ENCODE measurements at regions not wholly inside any gene's neighbourhood (a gene's known extent, or its start where the extent isn't known, plus 50 kb on each side); places are given as distances from the start of the nearest gene placed in this dataset.

GRCh38 chr2:57674025-57674424 lies 372.6 kb upstream of the VRK2 start:
- Histone ChIP-seq H3K79me2 (no peaks in the 10 kb centered on the region), H3K27me3 (no peaks in the 10 kb centered on the region), H3K27ac (no peak overlapping the region), H3K9me2 (replicated peaks; ENCODE audit: insufficient read depth) (no peaks in the 10 kb centered on the region), H2AFZ (no peak overlapping the region), H3K4me1 (ENCODE audit: insufficient read depth) (no peaks in the 10 kb centered on the region), H3K4me2 (no peak overlapping the region), H3K36me3 (replicated peaks; ENCODE audit: insufficient read depth, low read depth) (no peaks in the 10 kb centered on the region), H3K9me3 (ENCODE audit: low read depth) (no peaks in the 10 kb centered on the region), H3K4me3 (no peak overlapping the region), H4K20me1 (ENCODE audit: insufficient read depth, poor library complexity, severe bottlenecking) (no peaks in the 10 kb centered on the region)
- no peak for TF ChIP-seq CTCF (IDR thresholded peaks at IDR 0.05; ENCODE audit: poor library complexity)
- no peak for TF ChIP-seq EZH2 (IDR thresholded peaks at IDR 0.05; ENCODE audit: borderline replicate concordance)
- no peak for TF ChIP-seq EZH2phosphoT487 (IDR thresholded peaks at IDR 0.05; ENCODE audit: low read depth, severe bottlenecking, unreplicated experiment)
- no peak for DNase-seq (ENCODE audit: low spot score)
- 67% methylated on average over 2 of the region's 2 CpGs for WGBS (ENCODE audit: low lambda C conversion rate, missing lambda C conversion rate)

- H2AFZ ChIP-seq = no peak overlapping the region
- WGBS (ENCODE audit: low lambda C conversion rate, missing lambda C conversion rate) = 80% methylated on average over 2 of the region's 2 CpGs
- no peak overlapping the region for H3K4me2 ChIP-seq
Observed at GRCh38 chr2:57674743-57675142, 371.9 kb upstream of the VRK2 start.

DNA sequence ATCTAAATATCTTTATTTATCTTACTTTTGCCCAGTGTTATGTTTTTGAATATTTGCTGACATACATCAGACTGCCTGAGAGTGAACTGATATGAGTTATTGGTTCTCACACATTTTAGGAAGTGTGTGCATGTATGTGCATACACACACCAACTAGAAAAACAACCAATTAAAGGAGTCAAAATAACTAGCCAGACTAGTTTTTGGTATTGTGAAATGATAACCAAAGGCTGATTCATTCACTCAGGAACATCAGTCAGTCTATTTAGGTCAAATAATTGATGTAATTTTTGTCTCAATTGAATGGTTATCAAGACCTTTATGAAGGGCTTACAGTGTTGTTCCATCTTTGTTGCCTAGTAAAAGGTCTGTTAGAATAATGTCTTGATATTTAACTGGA lies 369.3 kb upstream of the VRK2 start:
- Histone ChIP-seq H3K79me2 (no peaks in the 10 kb centered on the region), H4K20me1 (ENCODE audit: insufficient read depth, poor library complexity, severe bottlenecking) (no peaks in the 10 kb centered on the region), H3K4me3 (no peak overlapping the region), H3K9me3 (ENCODE audit: low read depth) (no peaks in the 10 kb centered on the region), H3K4me1 (ENCODE audit: insufficient read depth) (no peaks in the 10 kb centered on the region), H3K36me3 (replicated peaks; ENCODE audit: insufficient read depth, low read depth) (no peaks in the 10 kb centered on the region), H3K4me2 (no peak overlapping the region), H2AFZ (no peak overlapping the region), H3K27ac (no peak overlapping the region), H3K9me2 (replicated peaks; ENCODE audit: insufficient read depth) (no peaks in the 10 kb centered on the region), H3K27me3 (no peaks in the 10 kb centered on the region)
- no peak for TF ChIP-seq EZH2phosphoT487 (IDR thresholded peaks at IDR 0.05; ENCODE audit: low read depth, severe bottlenecking, unreplicated experiment)
- no peak for TF ChIP-seq CTCF (IDR thresholded peaks at IDR 0.05; ENCODE audit: poor library complexity)
- TF ChIP-seq EZH2 (IDR thresholded peaks at IDR 0.05; ENCODE audit: borderline replicate concordance) = no peak
- no peak for DNase-seq (ENCODE audit: low spot score)

More at GRCh38 chr2:57674743-57675142, 371.9 kb upstream of the VRK2 start:
- no peaks in the 10 kb centered on the region for H3K79me2 ChIP-seq
- no peak for DNase-seq (ENCODE audit: low spot score)
- H3K9me3 ChIP-seq (ENCODE audit: low read depth) = no peaks in the 10 kb centered on the region
- H4K20me1 ChIP-seq (ENCODE audit: insufficient read depth, poor library complexity, severe bottlenecking) = no peaks in the 10 kb centered on the region
- H3K36me3 ChIP-seq (replicated peaks; ENCODE audit: insufficient read depth, low read depth) = no peaks in the 10 kb centered on the region
- H3K4me3 ChIP-seq = no peak overlapping the region
- H3K27me3 ChIP-seq = no peaks in the 10 kb centered on the region
- H3K9me2 ChIP-seq (replicated peaks; ENCODE audit: insufficient read depth) = no peaks in the 10 kb centered on the region
- H3K4me1 ChIP-seq (ENCODE audit: insufficient read depth) = no peaks in the 10 kb centered on the region
- H3K27ac ChIP-seq = no peak overlapping the region
- TF ChIP-seq EZH2 (IDR thresholded peaks at IDR 0.05; ENCODE audit: borderline replicate concordance) (no peak), CTCF (IDR thresholded peaks at IDR 0.05; ENCODE audit: poor library complexity) (no peak), EZH2phosphoT487 (IDR thresholded peaks at IDR 0.05; ENCODE audit: low read depth, severe bottlenecking, unreplicated experiment) (no peak)

GRCh38 chr2:57681650-57682049 lies 365.0 kb upstream of the VRK2 start:
- H3K4me2 ChIP-seq = no peak overlapping the region
- H3K79me2 ChIP-seq = no peaks in the 10 kb centered on the region
- 84% methylated on average over 1 of the region's 1 CpG for WGBS (ENCODE audit: low lambda C conversion rate, missing lambda C conversion rate)
- H3K4me1 ChIP-seq (ENCODE audit: insufficient read depth) = no peaks in the 10 kb centered on the region
- no peak overlapping the region for H3K4me3 ChIP-seq
- DNase-seq (ENCODE audit: low spot score) = no peak
- no peak overlapping the region for H2AFZ ChIP-seq
- no peaks in the 10 kb centered on the region for H3K27me3 ChIP-seq
- TF ChIP-seq EZH2 (IDR thresholded peaks at IDR 0.05; ENCODE audit: borderline replicate concordance) = no peak
- TF ChIP-seq EZH2phosphoT487 (IDR thresholded peaks at IDR 0.05; ENCODE audit: low read depth, severe bottlenecking, unreplicated experiment) = no peak
- no peak for TF ChIP-seq CTCF (IDR thresholded peaks at IDR 0.05; ENCODE audit: poor library complexity)
- H3K9me2 ChIP-seq (replicated peaks; ENCODE audit: insufficient read depth) = no peaks in the 10 kb centered on the region
- no peaks in the 10 kb centered on the region for H3K36me3 ChIP-seq (replicated peaks; ENCODE audit: insufficient read depth, low read depth)
- no peaks in the 10 kb centered on the region for H3K9me3 ChIP-seq (ENCODE audit: low read depth)
- H4K20me1 ChIP-seq (ENCODE audit: insufficient read depth, poor library complexity, severe bottlenecking) = no peaks in the 10 kb centered on the region
- no peak overlapping the region for H3K27ac ChIP-seq

Data from hepatocyte (in vitro differentiated cells).